GM12878 (cell line): ENCODE measurements at regions not wholly inside any gene's neighbourhood (a gene's known extent, or its start where the extent isn't known, plus 50 kb on each side); places are given as distances from the start of the nearest gene placed in this dataset.

Source experiments
- ATAC-seq: fragments of 200-7000 bp; cut with Tn5 transposase; 3 replicates; pipeline ENCODE4 v1.9.1; 2020; ENCODE audit warnings: mild to moderate bottlenecking, moderate library complexity
- BruUV-seq: library from RNA; stranded (reverse); fragments of 400-500 nt; replicated peaks from 2 replicates; lab custom pipeline; 2021; lab: Mats Ljungman, UMichigan
- CTCF ChIA-PET: fragments of 300-600 bp; sonication (Branson Sonifier 250); formaldehyde crosslinking; extraction: SDS; loops from one replicate; lab custom pipeline; 2021; ENCODE audit warnings: inconsistent platforms; lab: Yijun Ruan, JAX
- POLR2A ChIA-PET: fragments of 350-600 bp; formaldehyde crosslinking; extraction: SDS; loops from one replicate; lab custom pipeline; 2021; ENCODE audit warnings: inconsistent platforms; lab: Charles Lee
- RAD21 ChIA-PET: fragments of 300-600 bp; sonication (Branson Sonifier 250); formaldehyde crosslinking; loops from one replicate; lab custom pipeline; 2023; ENCODE audit warnings: antibody characterized with exemption; ENCODE audit not compliant: unreplicated experiment; lab: Charles Lee
- SMC1A ChIA-PET: fragments of 300-600 bp; sonication (Branson Sonifier 250); formaldehyde crosslinking; loops from one replicate; lab custom pipeline; 2023; ENCODE audit not compliant: unreplicated experiment, uncharacterized antibody; lab: Charles Lee
- DNase-seq: peaks from one replicate; pipeline ENCODE4 v3.0.0-alpha.2; 2011; ENCODE audit warnings: low read depth, low spot score
- FAIRE-seq: peaks from 3 replicates; lab custom pipeline; 2011; peaks lifted over from hg19 to GRCh38; lab: Jason Lieb, UNC
- H2AFZ ChIP-seq: 2 replicates; pipeline ENCODE4 v1.6.0; 2011; ENCODE audit warnings: low read depth, low read length, control low read depth; ENCODE audit not compliant: control insufficient read depth
- H3K27ac ChIP-seq: 2 replicates; pipeline ENCODE4 v1.5.1; 2011; ENCODE audit warnings: control low read depth; ENCODE audit not compliant: control insufficient read depth, insufficient read depth
- H3K27me3 ChIP-seq, 2 experiments: replicated peaks in 1 of 2; 2 replicates each; pipeline versions ENCODE4 v1.6.0 to v1.6.1; 2011; ENCODE audit warnings: low read length in 1 of 2; ENCODE audit not compliant: control insufficient read depth in 2 of 2, insufficient read depth in 2 of 2
- H3K36me3 ChIP-seq, 2 experiments: 2 replicates each; pipeline ENCODE4 v1.5.1; 2011; ENCODE audit warnings: low read length in 1 of 2; ENCODE audit not compliant: control insufficient read depth in 2 of 2, insufficient read depth in 2 of 2
- H3K4me1 ChIP-seq: 2 replicates; pipeline ENCODE4 v1.6.1; 2011; ENCODE audit warnings: mild to moderate bottlenecking, low read length, moderate library complexity, mixed read lengths; ENCODE audit not compliant: control insufficient read depth, insufficient read depth
- H3K4me2 ChIP-seq: 2 replicates; pipeline ENCODE4 v1.6.0; 2011; ENCODE audit warnings: control low read depth; ENCODE audit not compliant: control insufficient read depth, insufficient read depth
- H3K4me3 ChIP-seq: fragments of 200-600 bp; sonication (generic); 2 replicates; pipeline ENCODE4 v1.5.1; 2016
- H3K79me2 ChIP-seq: 2 replicates; pipeline ENCODE4 v1.6.0; 2011; ENCODE audit warnings: low read length; ENCODE audit not compliant: control insufficient read depth, insufficient read depth
- H3K9ac ChIP-seq: 2 replicates; pipeline ENCODE4 v1.8.0; 2011; ENCODE audit warnings: low read length, control low read depth, mixed read lengths; ENCODE audit not compliant: control insufficient read depth, insufficient read depth
- H3K9me3 ChIP-seq: replicated peaks from 3 replicates; pipeline ENCODE4 v1.5.1; 2011; ENCODE audit warnings: mild to moderate bottlenecking, low read length; ENCODE audit not compliant: control insufficient read depth, insufficient read depth
- H4K20me1 ChIP-seq: 2 replicates; pipeline ENCODE4 v1.6.0; 2011; ENCODE audit not compliant: control insufficient read depth, insufficient read depth
- BCLAF1 ChIP-seq: fragments of 450-650 bp; IDR thresholded peaks from 2 replicates; pipeline ENCODE4 v1.6.1; 2017; ENCODE audit warnings: antibody characterized with exemption, mild to moderate bottlenecking, moderate library complexity
- BHLHE40 ChIP-seq, 2 experiments: fragments of 450-650 bp in 1 of 2; IDR thresholded peaks; 2 replicates each; pipeline ENCODE4 v1.6.1; 2011 to 2017; ENCODE audit warnings: low read depth in 2 of 2, borderline replicate concordance in 1 of 2, improper control_type of control experiment in 1 of 2, low read length in 1 of 2, mild to moderate bottlenecking in 1 of 2
- CREB1 ChIP-seq: IDR thresholded peaks from 2 replicates; pipeline ENCODE4 v1.6.1; 2012; ENCODE audit warnings: low read depth, mild to moderate bottlenecking, inconsistent platforms
- CTCF ChIP-seq, 3 experiments: IDR thresholded peaks in 2 of 3; conservative IDR thresholded peaks in 1 of 3; 2 replicates each; pipeline ENCODE4 v1.5.1; 2011; ENCODE audit warnings: low read depth in 3 of 3, low read length in 3 of 3, mild to moderate bottlenecking in 3 of 3, control low read depth in 2 of 3, moderate library complexity in 2 of 3, inconsistent platforms in 1 of 3, mixed read lengths in 1 of 3; ENCODE audit not compliant: control insufficient read depth in 2 of 3, insufficient read depth in 1 of 3; ENCODE audit errors: extremely low read depth in 1 of 3
- EED ChIP-seq: sonication (generic); IDR thresholded peaks from 2 replicates; pipeline ENCODE4 v1.6.1; 2016; ENCODE audit warnings: antibody characterized with exemption, low read depth
- MTA3 ChIP-seq: IDR thresholded peaks from 2 replicates; pipeline ENCODE4 v1.6.1; 2012; ENCODE audit warnings: low read length, inconsistent platforms, borderline replicate concordance
- MXI1 ChIP-seq: fragments of 150-350 bp; IDR thresholded peaks from 2 replicates; pipeline ENCODE4 v1.6.1; 2011; ENCODE audit warnings: low read depth, mild to moderate bottlenecking, inconsistent platforms, low read length, improper control_type of control experiment
- NFYA ChIP-seq: IDR thresholded peaks from 2 replicates; pipeline ENCODE4 v1.6.1; 2011; ENCODE audit warnings: low read depth, mild to moderate bottlenecking, low read length, improper control_type of control experiment, borderline replicate concordance
- RAD21 ChIP-seq: IDR thresholded peaks from 2 replicates; pipeline ENCODE4 v1.6.1; 2011; ENCODE audit warnings: mild to moderate bottlenecking, low read depth, low read length, moderate library complexity; ENCODE audit not compliant: insufficient read depth
- RCOR1 ChIP-seq: conservative IDR thresholded peaks from 2 replicates; pipeline ENCODE4 v1.6.1; 2012; ENCODE audit warnings: low read depth, low read length, improper control_type of control experiment
- SRF ChIP-seq, 2 experiments: IDR thresholded peaks; 2 replicates each; pipeline ENCODE4 v1.6.1; 2011; ENCODE audit warnings: low read depth in 2 of 2, low read length in 2 of 2, mild to moderate bottlenecking in 1 of 2, moderate library complexity in 1 of 2
- SUZ12 ChIP-seq: fragments of 200-600 bp; sonication (generic); IDR thresholded peaks from one replicate; pipeline ENCODE4 v1.6.1; 2018; ENCODE audit warnings: antibody characterized with exemption, mild to moderate bottlenecking; ENCODE audit not compliant: unreplicated experiment
- YBX1 ChIP-seq: fragments of 450-650 bp; IDR thresholded peaks from 2 replicates; pipeline ENCODE4 v1.6.1; 2016; ENCODE audit warnings: antibody characterized with exemption
- YY1 ChIP-seq: IDR thresholded peaks from 2 replicates; pipeline ENCODE4 v1.6.1; 2011; ENCODE audit warnings: low read depth, mild to moderate bottlenecking, low read length
- ZNF207 ChIP-seq: fragments of 450-650 bp; IDR thresholded peaks from 2 replicates; pipeline ENCODE4 v1.6.1; 2014; ENCODE audit warnings: antibody characterized with exemption, mild to moderate bottlenecking, borderline replicate concordance
- WGBS: methylation state at CpG from one replicate; pipeline ENCODE4 v1.1.6; 2016; ENCODE audit warnings: low lambda C conversion rate; ENCODE audit not compliant: insufficient replicate concordance, insufficient coverage; ENCODE audit errors: missing lambda C conversion rate; 5-methylcytosine and 5-hydroxymethylcytosine counted together
- in situ Hi-C: fragments of 300-500 bp; cut with MboI; formaldehyde crosslinking; loops from 9 replicates; pipeline ENCODE4 v1.14.3; 2018; ENCODE audit warnings: mixed read lengths
- intact Hi-C: fragments of 100-400 bp; cut with micrococcal nuclease; formaldehyde crosslinking; loops from one replicate; pipeline ENCODE4 v1.14.2; 2022; ENCODE audit not compliant: unreplicated experiment

GRCh38 chr20:59525500-59526241 lies 78.7 kb upstream of the PHACTR3 start:
- ChIA-PET SMC1A (no interaction called here), POLR2A (no interaction called here), CTCF (no interaction called here), RAD21 (no interaction called here)
- TF ChIP-seq SUZ12: no peak
- TF ChIP-seq CTCF (IDR thresholded peaks at IDR 0.05 in 2 of 3, conservative IDR thresholded peaks at IDR 0.05 in 1 of 3; ENCODE audit: control insufficient read depth in 2 of 3, extremely low read depth in 1 of 3, insufficient read depth in 1 of 3, low read depth in 3 of 3, low read length in 3 of 3): peak; percentile 62 to 91 (median 79)
- TF ChIP-seq SRF (IDR thresholded peaks at IDR 0.05; ENCODE audit: low read depth in 2 of 2, low read length in 2 of 2): peak in 1 of 2 experiments; percentile 25; a peak in 1 of 4 replicates
- TF ChIP-seq RAD21: peak; percentile 33
- no peak for TF ChIP-seq YBX1
- TF ChIP-seq EED: no peak
- TF ChIP-seq MXI1: no peak
- 0 out of 2 replicates have a peak, but pooled peaks have one; percentile 23 for TF ChIP-seq YY1
- TF ChIP-seq BCLAF1: no peak
- TF ChIP-seq MTA3: no peak
- no peak for TF ChIP-seq CREB1
- TF ChIP-seq RCOR1: no peak
- TF ChIP-seq NFYA: no peak
- TF ChIP-seq BHLHE40 (IDR thresholded peaks at IDR 0.05; ENCODE audit: borderline replicate concordance in 1 of 2, low read depth in 2 of 2, low read length in 1 of 2): peak in 1 of 2 experiments; percentile 42; a peak in 1 of 4 replicates
- no peak for TF ChIP-seq ZNF207
- Histone ChIP-seq H3K79me2 (no peaks in the 10 kb centered on the region), H3K9ac (no peak overlapping the region), H4K20me1 (no peaks in the 10 kb centered on the region), H3K27ac (no peak overlapping the region), H3K27me3 (no peaks in the 10 kb centered on the region; a peak in 2 of 4 replicates), H2AFZ (no peak overlapping the region), H3K36me3 (no peaks in the 10 kb centered on the region), H3K9me3 (no peaks in the 10 kb centered on the region), H3K4me2 (no peak overlapping the region), H3K4me3 (no peak overlapping the region), H3K4me1 (no peaks in the 10 kb centered on the region)
- ATAC-seq (peak; percentile 80), FAIRE-seq (no peak), DNase-seq (no peak)
- intact Hi-C loops (no loop called here), in situ Hi-C loops (no loop called here)
- WGBS: 22% methylated on average over 31 of the region's 31 CpGs
- BruUV-seq: no TSS peak
